ENCODE measurements at regions not wholly inside any gene's neighbourhood (a gene's known extent, or its start where the extent isn't known, plus 50 kb on each side); places are given as distances from the start of the nearest gene placed in this dataset.

DNA sequence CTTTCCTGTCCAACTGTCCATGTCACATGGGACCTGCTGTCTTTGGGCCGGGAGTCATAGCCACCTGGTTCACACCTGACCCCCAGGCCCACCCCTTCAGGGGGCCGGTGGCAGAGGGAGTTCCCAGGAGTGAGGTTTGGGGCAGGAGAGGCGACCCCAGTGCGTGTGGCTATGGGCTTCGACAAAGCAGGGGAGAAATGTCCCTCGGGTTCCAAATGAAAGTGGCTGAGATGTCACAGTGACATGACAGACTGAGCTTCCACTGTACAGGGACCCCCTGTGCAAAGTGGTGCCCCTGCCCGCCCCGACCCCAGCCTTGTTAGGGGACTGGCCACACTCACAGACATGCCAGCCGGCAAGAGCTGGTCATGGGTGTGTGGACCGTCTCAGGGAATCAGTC is 1297.0 kb downstream of the BRD1 start:
- no peak for DNase-seq

DNA sequence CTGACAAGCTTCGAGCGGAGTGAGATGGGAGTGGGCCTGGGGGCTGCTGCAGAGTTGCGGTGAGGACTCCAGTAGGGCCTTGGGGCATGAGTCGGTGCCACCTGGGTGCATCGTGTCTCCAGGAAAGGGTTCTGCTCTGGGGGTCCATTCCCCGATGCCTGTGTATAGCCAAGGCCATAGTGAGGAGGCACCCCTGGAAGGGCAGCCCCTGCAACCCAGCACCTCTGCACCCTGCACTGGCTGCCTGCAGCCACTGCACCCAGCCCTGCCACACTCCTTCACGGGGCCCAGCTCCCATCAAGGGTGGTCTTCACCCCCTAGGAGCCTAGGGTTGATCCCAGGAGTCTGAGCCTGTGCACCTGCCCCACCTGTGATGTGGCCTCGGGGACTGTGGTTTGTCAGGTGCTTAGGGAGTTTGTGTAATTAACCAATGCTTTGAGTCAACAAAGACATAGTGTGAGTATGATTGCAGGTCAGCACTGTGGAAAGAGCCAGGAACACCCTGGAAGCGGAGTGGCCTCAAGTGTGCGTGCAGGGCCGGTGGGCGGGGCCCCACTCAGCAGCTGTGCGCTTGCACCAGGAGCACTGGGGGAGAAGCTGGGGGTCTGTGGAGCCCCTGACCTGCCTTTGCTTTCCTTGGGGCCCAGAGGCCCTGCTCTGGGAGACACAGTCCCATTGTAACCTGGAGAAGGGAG is 1299.3 kb downstream of the BRD1 start:
- no peak for DNase-seq

DNA sequence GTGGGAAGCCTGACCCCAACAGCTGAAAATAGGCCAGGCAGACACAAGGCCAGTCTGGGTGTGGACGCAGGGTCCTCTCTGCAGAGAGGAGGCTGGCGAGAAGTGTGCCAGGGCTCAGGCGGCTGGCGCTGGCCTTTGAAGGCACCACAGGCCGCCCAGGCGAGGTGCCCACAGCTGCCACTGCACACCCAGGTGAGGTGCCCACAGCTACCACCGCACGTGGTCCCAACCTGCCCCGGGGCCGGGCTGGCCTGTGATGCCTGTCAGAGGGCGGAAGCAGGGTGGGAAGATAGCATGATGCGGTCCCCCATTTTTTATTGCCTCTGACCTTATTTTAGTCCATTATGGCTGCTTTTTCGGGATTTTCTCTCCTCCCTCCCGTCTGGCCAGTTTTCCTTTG is 1303.9 kb downstream of the BRD1 start:
- DNase-seq: no peak

DNA sequence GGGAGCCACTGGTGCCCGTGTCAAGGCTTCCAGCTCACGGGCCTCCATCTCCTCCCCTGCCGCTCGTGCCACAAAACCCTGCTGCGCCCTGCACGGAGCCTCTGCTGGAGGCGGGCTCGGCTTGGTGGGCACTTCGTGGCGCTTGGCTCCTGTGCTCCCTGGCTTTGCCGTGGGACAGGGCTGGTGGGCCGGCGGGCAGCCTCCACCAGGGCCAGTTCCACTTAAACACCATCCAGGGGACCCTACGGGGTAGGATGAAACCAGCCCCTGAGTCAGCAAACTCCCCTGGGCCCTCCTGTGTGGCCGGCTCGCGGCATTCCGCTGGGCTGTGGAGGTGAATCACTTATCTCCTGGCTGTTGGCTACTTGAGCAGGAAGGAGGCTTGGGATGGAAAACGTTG is 1304.6 kb downstream of the BRD1 start:
- no peak for DNase-seq

DNA sequence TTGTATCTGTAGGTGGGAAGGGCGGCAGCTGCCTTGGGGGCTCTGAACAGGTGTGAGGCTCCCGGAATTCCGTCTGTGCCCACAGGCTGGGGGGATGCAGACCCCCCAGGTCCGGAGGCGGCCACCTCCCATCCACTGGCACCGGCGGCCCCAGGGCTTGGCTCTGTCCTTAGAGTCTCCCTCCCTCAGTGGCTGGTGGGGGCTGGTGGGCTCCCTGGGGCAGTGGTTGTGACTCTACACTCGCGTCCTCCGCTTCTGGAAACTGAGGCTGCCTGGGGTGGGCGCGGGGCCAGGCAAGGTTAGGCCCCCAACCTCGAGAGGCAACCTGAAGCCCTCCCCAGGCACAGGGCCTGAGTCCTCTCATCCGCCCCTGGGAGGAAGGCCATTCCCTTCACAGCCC is 1305.4 kb downstream of the BRD1 start:
- DNase-seq: no peak

DNA sequence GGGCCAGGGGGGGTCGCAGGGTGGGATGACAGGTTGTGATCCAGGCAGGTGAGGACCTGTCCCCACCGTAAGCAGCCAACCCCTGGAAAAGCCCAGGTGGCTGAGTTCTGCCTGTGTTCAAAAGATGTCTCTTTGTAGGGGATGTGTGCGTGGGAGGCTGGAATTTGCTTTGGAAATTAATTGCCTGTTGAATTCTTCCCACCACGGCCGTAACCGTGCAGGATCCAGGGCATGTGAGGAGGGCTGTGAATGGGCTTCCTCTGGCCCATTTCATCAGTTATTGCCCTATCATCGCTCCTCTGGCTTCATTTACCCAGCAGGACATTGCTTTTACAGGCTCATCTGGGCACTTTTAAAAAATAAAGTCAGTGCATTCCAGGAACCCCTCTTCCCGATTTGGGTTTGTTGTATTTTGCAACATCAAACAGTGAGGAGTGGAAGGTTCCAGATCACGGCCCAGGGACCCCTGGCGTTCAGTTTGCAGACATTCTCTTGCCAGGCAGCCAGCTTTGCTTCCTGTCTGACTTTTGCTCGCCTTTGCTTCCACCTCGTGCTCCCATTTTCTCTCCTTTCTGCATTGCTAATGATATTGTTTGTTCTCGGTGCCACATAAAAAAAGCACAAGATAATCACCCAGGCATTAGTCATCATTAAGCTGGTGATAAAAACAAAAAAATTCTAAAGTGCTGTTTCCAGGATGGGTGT is 1306.6 kb downstream of the BRD1 start:
- no peak for DNase-seq

DNA sequence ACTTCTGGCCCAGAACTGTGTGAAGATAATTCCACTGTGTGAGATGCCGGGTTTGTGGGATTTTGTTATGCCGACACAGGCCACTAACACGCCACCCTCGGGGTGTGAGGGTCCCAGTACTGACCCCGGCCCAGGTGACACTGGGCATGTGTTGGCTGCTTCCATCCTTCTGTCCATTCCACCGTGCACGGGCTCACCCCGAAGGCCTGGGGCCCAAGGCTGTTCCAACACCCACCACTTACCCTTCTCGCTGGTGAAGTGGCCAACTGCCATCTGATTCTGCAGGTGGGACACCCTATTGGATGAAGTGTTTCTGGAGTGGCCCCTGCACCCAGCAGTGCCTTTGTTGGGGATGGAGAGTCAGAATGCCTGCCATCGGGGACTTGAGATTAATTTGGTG is 1307.5 kb downstream of the BRD1 start:
- no peak for DNase-seq

DNA sequence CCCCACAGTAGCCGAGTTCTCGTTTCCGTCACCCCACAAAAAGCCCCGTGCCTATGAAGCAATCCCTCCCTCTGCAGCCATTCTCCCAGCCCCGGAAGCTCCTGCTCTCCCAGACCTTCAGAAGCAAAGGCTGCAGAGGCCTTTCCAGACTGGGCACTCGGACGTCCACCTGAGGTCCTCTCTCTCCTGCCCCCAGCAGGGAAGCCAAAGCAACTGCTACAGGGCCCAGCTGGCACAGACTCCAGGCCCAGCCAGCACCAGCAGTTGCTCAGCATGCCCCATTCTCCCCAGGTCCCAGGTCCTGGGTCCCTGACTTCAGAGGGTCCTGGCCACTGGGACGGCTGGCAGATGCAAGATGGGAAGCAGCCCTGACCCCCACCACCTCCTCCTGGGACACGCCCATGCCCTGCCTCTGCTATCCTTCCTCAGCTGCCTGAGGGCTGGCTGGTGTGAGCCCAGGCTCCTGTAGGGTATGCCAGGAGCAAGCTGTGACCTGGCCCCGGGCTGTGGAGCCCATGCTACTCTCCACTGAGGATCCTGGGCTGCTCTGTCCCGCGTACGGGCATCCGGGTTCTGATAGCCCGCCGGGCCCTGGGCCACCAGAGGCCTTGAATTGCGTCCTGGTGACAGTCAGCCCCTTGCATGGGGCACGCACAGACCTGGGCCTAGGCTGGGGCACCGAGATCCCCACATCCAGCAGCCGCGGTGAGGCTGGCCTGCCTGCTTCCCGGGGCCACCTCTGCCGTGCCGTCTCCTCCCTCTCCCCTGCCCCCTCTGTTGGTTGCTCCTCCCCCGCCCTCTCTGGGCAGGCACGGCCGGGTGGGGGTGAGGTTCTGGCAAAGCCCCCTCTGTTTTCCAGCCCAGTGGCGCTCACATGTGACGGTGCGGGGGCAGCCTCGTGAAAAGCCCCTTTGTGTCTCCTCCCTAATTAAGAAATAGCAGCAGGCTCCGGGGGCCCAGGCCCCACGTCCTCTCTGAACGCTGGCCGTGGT is 1310.3 kb downstream of the BRD1 start:
- DNase-seq: no peak

DNA sequence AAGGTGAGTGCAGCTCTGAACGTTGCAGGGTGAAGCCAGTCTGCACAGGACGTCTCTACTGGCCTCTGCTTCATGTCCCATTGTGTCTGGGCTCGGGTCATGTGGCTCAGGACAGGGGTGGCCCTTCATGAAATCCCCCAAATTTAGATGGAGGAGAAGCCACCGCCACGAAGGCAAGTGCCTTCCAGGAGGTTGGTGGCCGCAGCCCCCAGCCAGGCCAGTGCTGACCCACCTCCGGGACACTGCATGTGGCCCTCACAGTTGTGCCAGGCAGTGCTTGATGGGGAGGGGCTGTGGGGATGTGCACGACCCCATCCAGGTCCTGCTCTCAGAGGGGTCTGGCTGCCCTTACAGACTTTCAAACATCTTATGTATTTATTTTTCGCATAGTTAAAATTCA is 1311.1 kb downstream of the BRD1 start:
- no peak for DNase-seq

DNA sequence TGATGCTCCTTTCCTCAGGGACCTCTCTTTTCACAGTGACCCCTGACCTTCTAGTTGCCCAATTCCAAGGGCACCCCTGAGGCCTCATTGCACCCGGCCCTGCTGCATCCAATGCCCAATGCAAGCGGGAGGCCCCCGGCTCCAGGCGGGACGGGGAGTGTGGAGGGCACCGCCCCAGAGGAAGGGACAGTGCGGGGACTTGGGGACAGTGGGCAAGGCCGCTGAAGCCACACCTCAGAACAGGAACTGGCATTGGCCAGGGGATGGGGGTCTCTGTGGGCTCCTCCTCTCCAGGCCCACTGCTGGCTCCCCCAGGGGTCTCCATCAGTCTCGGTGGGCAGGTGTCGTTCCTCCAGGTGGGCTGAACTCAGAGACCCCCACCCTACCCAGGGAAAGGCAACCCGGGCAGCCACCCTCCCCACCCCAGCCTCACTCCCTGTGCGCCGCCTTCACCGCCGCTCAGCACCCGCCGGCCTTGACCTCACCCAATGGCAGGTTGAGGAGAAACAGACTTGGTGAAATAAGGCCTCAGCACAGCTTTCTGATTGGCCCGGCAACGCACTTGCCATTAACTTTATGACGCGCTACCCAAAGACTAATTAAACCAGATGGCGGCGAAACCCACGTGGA is 1312.0 kb downstream of the BRD1 start:
- no peak for DNase-seq

DNA sequence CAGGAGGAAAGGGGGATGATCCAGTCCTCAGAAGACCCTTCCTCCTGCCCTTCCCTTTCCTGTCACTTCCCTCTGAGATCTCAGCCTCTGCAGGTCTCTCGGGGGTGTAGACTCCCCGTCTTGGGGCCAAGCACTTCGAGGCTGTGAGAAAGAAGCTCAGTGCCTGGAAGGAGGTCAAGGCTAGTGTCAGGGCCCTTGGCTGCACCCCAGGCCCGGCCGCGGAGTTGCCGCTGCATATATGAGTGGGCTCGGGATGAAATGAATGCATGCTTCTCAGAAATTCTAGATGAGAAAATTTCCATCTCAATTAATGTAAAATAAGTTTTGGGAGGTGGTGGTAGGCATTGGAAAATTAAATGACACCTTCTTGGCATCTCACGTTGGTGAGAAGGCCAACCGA is 1313.7 kb downstream of the BRD1 start:
- no peak for DNase-seq

DNA sequence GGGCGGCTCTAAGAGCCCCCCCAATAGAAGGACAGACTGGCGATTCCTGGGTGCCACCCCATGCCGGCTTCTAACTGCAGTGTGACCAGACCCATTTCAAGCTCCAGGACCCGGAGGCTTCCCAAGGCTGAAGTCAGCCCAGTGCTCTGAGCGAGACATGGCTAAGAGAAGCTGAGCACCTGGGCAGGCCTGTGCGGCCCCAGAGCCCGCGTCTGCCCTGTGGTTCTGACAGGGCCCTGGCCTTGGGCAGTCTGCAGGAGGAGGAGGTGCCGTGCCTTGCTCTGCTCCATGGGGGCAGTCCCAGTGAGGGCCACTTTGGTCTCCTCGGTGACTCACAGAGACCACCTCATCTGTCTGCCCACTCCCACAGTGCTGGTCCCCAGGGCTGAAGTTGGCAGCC is 1314.2 kb downstream of the BRD1 start:
- no peak for DNase-seq

DNA sequence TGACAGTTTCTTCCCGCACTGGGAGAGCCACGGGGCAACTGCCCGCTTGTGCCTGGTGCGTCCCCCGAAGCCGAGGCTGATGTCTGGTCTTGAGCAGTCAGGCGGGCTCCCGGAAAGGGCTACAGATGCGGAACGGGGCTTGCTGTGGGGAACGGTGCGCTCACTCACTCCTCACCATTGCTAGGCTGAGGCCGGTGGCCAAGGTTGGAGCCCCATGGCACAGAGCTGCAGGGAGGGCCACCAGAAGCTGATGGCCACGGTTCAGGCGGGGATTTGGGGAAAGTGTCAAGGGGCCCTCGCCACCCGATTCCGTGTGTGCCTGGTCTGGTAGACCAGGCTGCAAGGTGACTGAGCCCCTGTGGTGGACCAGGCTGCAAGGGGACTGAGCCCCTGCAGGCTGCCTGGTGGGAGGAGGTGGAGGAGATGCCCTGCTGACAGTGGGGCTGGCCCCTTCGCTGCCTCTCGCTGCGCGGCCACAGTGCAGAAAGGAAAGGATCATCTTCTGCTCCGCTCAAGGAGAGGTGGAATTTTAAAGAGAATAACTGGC is 1315.8 kb downstream of the BRD1 start:
- no peak for DNase-seq

DNA sequence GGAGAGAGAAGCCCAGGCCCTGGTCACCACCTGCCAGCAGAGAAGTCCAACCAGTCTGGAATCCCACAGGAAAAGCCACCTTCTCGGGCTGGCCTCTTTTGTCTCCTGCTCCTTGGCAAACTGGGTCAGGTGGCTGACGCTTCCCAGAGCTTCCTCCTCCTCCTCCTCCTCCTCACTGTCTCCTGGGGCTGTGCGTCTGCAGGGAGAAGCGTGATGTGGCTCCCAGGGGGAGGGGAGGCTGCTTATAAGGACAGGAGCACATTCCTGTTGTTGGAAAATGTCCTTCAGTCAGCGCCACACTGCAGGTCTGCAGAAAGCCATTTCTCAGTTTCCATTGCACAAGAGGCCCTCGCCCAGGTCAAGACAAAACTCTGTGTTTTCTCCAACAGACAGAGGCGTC is 1316.5 kb downstream of the BRD1 start:
- no peak for DNase-seq

DNA sequence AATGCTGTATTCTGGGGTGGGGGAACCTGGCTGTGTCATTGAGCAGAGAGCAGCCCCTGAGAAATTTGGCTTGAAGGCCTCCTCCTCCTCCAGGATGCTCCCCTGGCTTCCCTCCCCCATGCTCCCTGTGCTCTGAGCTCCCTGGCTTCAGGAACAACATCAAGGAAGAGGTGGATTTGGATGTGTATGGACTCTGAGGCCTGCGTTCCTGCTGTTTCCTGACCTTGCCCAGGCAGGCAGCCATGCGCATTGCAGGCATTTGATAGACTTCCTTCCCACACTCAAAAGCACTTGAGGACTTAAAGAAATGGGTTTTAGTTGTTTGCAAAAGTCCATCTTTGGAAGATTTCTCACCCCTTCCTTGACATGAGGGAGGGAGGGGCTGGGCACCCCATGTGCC is 1317.1 kb downstream of the BRD1 start:
- no peak for DNase-seq

DNA sequence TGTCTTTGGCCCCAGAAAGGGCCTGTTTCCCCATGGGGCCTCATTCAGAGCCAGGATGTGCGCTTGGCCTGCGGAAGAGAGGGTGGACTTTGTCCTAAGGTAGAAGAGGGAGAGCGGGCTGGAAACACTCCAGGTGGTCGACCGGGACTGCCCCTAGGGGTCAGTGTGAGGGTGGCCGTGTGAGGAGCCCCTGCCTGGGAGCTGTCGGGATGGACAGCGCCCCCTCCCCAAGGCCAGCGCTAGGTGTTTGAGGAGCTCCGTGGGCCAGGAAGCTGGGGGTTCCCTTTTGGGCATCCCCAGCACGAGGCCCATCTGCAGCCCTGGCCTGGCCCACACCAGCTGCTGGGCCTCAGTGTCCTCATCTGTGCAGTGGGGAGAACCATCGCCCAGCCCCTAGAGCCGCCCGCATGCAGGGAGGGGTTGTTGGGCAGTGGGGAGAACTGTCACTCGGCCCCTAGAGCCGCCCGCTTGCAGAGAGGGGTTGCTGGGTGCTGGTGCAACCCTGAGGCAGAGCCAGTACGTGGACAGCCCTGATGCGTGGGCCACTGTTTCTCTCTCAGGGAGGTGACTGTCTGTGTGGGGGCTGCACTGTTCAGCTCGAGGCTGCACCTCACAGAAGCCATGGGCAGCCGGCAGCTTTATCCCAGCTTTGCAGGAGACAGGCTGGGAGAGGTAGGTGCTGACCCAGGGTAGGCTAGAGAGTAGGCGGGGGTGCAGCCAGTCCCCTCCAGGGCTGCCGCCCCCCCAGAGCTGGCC is 1319.9 kb downstream of the BRD1 start:
- DNase-seq: no peak

DNA sequence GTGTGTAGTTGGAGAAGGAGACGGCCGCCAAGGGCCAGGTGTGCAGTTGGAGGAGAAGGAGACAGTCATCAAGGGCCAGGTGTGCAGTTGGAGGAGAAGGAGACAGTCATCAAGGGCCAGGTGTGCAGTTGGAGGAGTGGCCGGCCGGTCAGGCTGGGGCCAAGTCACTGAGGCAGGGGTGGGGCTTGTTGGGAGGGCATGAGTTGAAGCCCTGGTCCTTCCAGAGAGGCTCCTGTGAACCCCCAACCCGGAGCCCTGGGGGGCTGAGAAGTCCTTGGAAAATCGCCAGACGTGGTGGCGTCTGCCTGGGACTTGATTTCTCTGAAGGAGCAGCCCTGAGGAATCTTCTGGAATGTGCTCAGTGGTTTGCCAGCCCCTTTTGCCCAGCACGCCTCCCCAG is 1320.5 kb downstream of the BRD1 start:
- DNase-seq: no peak

DNA sequence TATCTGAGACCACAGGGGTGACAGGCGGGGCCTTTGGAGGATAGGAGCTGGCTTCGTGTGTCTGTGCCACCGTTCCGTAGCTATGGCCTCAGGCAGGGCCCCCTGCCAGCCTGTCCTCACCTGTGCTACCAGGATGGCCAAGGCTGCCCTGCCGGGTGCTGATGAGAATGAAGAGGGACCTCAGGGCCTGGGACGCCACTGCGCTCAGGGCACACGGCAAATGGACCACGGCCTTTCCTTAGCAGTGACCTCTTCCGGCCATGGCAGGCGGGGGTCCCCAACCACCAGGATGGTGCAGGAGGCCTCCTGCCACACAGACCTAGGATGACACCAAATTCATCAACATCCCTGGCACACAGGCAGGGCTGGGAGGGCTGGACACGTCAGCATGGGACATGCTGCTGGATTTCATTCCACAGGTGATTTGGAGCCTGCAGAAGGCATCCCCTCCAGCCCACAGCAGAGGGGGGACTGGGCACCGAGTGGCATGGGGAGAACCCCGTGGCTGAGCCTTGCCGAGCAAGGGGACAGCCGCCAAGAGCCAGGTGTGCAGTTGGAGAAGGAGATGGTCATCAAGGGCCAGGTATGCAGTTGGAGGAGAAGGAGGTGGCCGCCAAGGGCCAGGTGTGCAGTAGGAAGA is 1321.0 kb downstream of the BRD1 start:
- no peak for DNase-seq

DNA sequence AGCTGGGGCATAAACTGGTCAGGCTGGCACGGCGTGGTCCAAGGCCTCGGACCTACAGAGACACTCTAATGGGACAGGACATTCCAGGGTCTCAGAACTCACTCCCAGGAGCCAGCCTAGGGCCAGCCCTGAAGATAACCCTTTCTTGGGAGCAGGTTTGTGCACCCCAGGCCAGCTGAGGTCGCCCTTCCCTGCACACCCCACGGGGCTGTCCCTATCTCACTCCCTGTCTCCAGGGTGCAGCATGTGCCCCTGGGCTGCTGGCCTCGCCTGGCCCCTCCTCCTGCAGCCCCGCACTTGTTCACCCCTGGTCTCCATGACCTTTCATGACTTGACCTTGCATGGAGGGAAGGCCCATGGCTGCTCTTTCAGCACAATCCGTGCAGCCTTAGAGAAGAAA is 1321.8 kb downstream of the BRD1 start:
- no peak for DNase-seq

DNA sequence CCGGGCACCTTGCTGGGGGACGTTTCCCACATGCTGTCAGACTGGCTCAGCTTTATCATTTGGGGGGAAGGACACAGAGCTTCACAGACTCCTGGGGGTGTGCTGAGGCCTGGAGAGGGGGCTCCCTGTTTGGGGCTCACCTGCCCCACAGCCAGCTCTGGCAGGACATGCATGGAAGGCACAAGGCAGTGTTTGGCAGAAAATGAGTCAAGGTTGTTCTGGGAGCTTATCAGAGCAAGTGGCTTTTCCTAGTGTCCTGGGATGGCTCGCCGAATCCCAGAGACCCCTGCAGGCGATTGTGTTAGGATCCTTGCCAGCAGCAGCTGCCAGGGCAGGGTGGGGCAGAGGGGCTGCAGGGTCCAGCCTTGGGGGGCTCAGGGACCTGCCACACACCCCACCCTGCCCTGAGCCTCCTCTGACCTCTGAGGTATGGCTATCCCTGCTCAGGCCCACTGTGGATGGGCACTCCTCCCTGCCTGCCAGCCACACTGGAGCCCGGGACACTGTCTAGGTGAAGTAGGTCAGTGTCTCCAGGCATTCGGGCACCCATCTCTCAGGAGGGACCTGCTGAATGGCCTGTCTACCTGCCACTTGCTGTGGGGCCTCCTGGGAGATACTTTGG is 1323.0 kb downstream of the BRD1 start:
- no peak for DNase-seq

DNA sequence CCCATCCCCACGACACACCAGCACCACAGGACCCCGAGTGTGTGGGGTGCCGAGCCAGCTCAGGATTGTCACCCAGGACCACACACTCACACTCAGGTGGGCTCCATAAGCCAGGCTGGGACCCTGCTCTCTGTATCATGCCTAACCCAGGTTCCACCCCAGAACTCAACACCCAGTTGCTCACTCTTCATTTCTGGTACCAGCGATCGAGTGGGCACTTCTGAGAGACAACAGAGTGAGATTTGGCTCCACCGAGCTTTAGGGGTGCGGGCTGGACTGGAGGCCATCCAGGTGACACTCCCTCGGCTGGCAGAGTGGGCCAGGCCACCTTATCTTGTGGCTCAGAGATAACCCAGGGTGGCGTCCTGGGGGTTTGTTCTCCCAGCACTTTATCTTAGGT is 1323.8 kb downstream of the BRD1 start:
- DNase-seq: no peak
